Stimulated activated CD4-positive, alpha-beta T cell treated with anti-CD3 and anti-CD28 coated beads, Interleukin-4, amount 100 ng/mL, for 48 hours (primary cell): ENCODE measurements at regions not wholly inside any gene's neighbourhood (a gene's known extent, or its start where the extent isn't known, plus 50 kb on each side); places are given as distances from the start of the nearest gene placed in this dataset.
"Not testable (repeated sequence)": the region's sequence is repeated elsewhere in the genome, so short reads cannot be mapped to it uniquely, and the experiment has no call there.

Source experiments
- DNase-seq, 2 donors: peaks; one replicate each; pipeline ENCODE4 v3.0.0-alpha.2; 2020; ENCODE audit warnings: low read depth in 2 of 2

DNA sequence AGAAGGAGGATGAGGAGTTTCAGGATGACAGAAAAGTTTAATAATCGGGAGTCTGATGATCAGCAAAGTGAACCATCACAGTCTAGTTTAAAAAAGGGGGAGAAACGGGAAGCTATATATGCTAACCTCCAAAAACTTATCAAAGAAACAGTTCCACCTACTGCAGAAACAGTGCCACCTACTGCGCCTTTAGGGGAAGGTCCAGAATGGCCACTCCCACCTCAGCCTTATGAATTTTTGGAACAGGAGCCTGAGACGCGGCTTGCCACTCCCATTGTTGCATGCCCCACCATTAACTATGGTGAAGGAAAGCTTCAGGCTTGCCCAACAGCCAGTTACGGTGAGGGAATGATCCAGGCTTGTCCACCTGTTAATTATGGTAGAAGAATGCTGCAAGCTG lies 929.0 kb downstream of the SLITRK6 start:
- no peak for DNase-seq

DNA sequence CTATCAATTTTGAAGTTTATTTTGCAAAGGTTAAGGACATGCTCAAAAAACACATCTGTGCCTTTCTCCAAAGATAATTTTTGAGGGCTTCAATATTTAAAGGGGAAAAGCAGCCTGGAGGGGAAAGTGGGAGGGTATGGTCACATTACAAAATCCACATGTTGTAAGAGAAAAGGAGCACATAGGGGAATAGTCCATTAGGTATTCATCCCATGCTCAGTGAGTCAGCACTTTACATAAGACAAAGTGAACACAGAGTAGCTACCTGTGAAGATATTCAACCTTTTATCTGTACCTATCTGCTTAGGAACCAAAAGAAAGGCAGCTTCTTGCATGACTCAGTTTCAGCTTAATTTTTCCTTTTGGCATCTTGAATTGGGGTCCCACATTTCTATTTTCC lies 932.0 kb downstream of the SLITRK6 start:
- no peak for DNase-seq

- no peak for DNase-seq
These were observed 933.4 kb downstream of the SLITRK6 start for GRCh38 chr13:84865783-84866221.

- DNase-seq: no peak
These were observed 934.9 kb downstream of the SLITRK6 start for GRCh38 chr13:84864341-84864740.

GRCh38 chr13:84847107-84847506 lies 952.1 kb downstream of the SLITRK6 start:
- no peak for DNase-seq

- no peak for DNase-seq
These were observed 953.2 kb downstream of the SLITRK6 start for GRCh38 chr13:84845907-84846619.

- no peak for DNase-seq
These were observed 954.7 kb downstream of the SLITRK6 start for GRCh38 chr13:84844473-84844872.

DNA sequence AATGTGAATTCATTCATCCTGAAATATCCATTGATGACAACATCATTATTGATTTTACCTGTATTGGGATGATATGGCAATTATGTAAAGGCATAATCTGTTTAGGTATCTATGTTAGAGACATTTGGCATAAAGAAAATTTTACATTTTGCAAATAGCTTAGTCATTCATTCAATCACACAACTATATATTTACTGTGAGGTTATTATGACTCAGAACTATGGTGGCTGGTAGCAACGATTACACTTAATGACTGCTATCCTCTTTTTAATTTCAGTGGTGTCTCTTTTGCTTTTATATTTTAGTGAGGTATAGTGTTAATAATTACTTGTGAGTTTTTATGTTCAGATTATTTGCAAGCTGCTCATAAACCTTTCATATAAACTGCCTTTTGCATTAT lies 955.9 kb downstream of the SLITRK6 start:
- no peak for DNase-seq

DNA sequence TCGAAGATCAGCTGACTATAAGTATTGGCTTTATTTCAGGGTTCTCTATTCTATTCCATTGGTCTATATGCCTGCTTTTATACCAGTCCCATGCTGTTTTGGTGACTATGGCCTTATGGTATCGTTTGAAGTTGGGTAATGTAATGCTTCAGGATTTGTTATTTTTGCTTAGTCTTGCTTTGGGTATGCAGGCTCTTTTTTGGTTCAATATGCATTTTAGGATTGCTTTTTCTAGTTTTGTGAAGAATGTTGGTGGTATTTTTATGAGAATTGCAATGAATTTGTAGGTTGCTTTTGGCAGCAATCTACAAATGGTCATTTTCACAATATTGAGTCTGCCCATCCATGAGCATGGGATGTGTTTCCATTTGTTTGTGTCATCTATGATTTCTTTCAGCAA lies 951.9 kb upstream of the SLITRK1 start:
- no peak for DNase-seq

- no peak for DNase-seq
These were observed 949.7 kb upstream of the SLITRK1 start for GRCh38 chr13:84831666-84832657.

GRCh38 chr13:84823528-84823927 lies 941.3 kb upstream of the SLITRK1 start:
- no peak for DNase-seq

GRCh38 chr13:84821261-84821660 lies 939.0 kb upstream of the SLITRK1 start:
- no peak for DNase-seq

GRCh38 chr13:84816567-84817105 lies 934.4 kb upstream of the SLITRK1 start:
- no peak for DNase-seq

DNA sequence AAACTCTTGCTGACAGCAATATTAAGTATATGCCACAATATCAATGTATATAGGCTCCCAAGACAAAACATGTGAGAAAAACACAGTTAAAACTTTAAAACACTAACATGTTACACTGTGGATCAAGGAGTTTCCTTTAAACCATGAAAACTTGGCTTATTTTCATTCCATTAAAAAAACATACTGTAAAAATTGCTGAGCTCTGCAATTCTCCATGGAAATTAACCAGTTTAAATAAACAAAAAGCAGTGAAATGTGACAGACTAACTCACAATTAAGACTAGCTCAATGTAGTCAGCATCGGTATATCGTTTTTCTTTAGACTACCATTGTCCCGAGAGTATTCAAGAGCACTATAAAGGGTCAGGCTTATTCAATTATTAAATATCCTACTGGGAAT lies 930.5 kb upstream of the SLITRK1 start:
- DNase-seq: no peak

DNA sequence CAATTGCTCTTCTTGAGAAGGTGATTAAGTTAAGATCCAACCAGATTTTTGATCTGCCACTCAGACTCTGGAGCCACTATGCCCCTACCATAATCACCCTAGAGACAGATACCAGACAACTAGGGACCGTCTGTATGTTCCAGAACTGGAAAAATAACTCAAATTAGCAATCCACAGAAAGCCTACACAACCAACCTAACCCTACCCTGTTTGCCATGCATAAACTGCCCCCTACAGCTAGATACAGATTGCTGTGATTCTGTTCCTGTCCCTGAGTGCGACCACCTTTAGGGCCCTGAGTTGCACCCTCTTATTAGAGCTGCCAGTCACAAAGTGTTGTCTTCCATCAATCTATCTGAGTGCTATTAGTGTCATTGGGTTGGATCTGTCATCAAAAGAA lies 929.8 kb upstream of the SLITRK1 start:
- no peak for DNase-seq

GRCh38 chr13:84810781-84811180 lies 928.5 kb upstream of the SLITRK1 start:
- DNase-seq: no peak

DNA sequence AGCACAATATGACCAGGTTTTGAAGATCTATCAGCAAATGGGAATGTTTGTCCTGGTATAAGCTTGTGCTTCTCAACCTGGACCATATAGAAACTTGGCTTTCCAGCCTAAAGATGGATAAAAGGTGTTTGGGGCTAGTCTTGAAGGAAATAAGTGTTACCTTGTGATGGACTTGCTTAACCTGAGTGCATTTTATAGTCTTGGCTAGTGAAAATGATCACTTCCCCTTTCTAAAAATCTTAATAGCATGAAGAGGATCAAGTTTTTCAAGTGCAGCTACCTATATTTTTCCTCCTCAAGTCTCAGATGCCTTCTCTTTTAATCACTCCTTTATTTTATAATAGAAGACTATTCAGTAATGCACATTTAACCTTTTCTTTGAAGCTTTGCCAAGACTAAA lies 919.8 kb upstream of the SLITRK1 start:
- no peak for DNase-seq

DNA sequence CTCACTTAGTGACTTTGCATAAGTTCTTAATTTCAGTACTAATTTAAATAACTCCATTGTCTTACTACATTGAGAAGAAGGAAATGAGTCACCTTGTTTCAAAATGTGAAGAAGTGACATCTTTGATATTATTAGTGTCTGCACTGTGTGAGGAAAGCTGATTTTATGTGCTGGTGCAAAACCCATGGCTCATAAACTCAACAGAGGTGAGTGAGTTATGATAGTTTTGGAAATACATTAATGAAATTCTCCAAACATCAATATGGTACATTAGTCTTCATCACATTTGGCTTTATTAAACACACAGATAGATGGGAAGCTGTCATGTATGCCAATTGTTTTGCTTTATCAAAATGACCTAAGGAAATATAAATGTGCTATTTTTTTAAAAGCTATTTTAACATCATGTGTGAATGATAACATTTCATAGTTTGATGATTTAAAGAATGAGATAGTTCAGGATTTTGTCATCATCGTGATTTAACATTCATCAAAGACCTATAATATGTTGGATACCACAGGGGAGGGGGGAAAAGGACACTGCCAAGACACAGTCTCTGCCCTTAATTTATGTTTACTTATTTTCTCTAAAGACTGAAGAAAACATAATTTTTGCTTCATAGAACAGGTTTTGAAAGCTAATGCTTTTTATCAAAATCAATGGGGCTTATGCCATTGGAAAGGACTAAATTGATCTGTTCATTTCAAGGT lies 902.3 kb upstream of the SLITRK1 start:
- DNase-seq: no peak

GRCh38 chr13:84777316-84777715 lies 895.0 kb upstream of the SLITRK1 start:
- no peak for DNase-seq

GRCh38 chr13:84776593-84776992 lies 894.3 kb upstream of the SLITRK1 start:
- no peak for DNase-seq

DNA sequence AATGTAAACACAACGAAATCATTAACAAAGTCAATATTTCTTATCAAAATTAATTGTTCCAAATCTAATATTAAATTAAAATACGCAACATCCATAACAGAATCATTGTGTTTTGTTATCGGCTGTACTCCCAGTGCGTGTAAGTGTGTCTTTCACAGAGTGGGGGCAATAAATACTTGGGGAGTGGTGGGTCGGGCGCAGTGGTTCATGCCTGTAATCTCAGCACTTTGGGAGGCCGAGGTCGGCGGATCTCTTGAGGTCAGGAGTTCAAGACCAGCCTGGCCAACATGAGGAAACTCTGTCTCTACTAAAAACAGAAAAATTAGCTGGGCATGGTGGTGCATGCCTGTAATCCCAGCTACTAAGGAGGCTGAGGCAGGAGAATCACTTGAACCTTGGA lies 893.6 kb upstream of the SLITRK1 start:
- DNase-seq: not testable (repeated sequence)

GRCh38 chr13:84774111-84774510 lies 891.8 kb upstream of the SLITRK1 start:
- no peak for DNase-seq
